Caki2 (cell line): ENCODE measurements at regions not wholly inside any gene's neighbourhood (a gene's known extent, or its start where the extent isn't known, plus 50 kb on each side); places are given as distances from the start of the nearest gene placed in this dataset.

ENCODE experiments used
- DNase-seq: peaks from one replicate; pipeline ENCODE4 v3.0.0-alpha.2; 2015; ENCODE audit warnings: low read depth
- in situ Hi-C: cut with HindIII; loops from 2 replicates; pipeline ENCODE4 v1.10.0; 2016; ENCODE audit warnings: low sequenced_read_pairs, low pct_unique_long_range_greater_than_20kb, mixed read lengths

- in situ Hi-C loops, result no loop called here
- DNase-seq, result no peak
Measured at GRCh38 chr12:91344408-91344807, 161.8 kb upstream of the DCN start.

GRCh38 chr12:91343010-91343409 lies 160.4 kb upstream of the DCN start:
- in situ Hi-C loops, result no loop called here
- no peak for DNase-seq

GRCh38 chr12:91339106-91339505 lies 156.5 kb upstream of the DCN start:
- in situ Hi-C loops, result no loop called here
- DNase-seq, result no peak

- in situ Hi-C loops, result no loop called here
Measured at GRCh38 chr12:91335699-91336098, 153.1 kb upstream of the DCN start.

GRCh38 chr12:91333966-91334365 lies 151.3 kb upstream of the DCN start:
- no peak for DNase-seq
- in situ Hi-C loops, result no loop called here

More at GRCh38 chr12:91335699-91336098, 153.1 kb upstream of the DCN start:
- no peak for DNase-seq

GRCh38 chr12:91332302-91332701 lies 149.7 kb upstream of the DCN start:
- in situ Hi-C loops, result no loop called here
- no peak for DNase-seq

- DNase-seq, result no peak
- in situ Hi-C loops, result no loop called here
Measured at GRCh38 chr12:91331371-91331770, 148.8 kb upstream of the DCN start.

GRCh38 chr12:91328451-91328850 lies 145.8 kb upstream of the DCN start:
- in situ Hi-C loops, result no loop called here
- no peak for DNase-seq

GRCh38 chr12:91327889-91328288 lies 145.3 kb upstream of the DCN start:
- in situ Hi-C loops, result no loop called here
- no peak for DNase-seq

GRCh38 chr12:91327131-91327530 lies 144.5 kb upstream of the DCN start:
- no peak for DNase-seq
- in situ Hi-C loops, result no loop called here

GRCh38 chr12:91326058-91327027 lies 143.7 kb upstream of the DCN start:
- in situ Hi-C loops, result no loop called here
- peak; percentile 12 for DNase-seq

- in situ Hi-C loops, result no loop called here
Measured at GRCh38 chr12:91320999-91321398, 138.4 kb upstream of the DCN start.

GRCh38 chr12:91319071-91319760 lies 136.6 kb upstream of the DCN start:
- in situ Hi-C loops, result no loop called here
- DNase-seq, result no peak

More at GRCh38 chr12:91320999-91321398, 138.4 kb upstream of the DCN start:
- no peak for DNase-seq

GRCh38 chr12:91317306-91317705 lies 134.7 kb upstream of the DCN start:
- DNase-seq, result no peak
- in situ Hi-C loops, result no loop called here

GRCh38 chr12:91316907-91317269 lies 134.3 kb upstream of the DCN start:
- DNase-seq, result no peak
- in situ Hi-C loops, result no loop called here

GRCh38 chr12:91316161-91316906 lies 133.7 kb upstream of the DCN start:
- DNase-seq, result no peak
- in situ Hi-C loops, result no loop called here

GRCh38 chr12:91311081-91311480 lies 128.5 kb upstream of the DCN start:
- DNase-seq, result no peak
- in situ Hi-C loops, result no loop called here

- no peak for DNase-seq
- in situ Hi-C loops, result no loop called here
Measured at GRCh38 chr12:91309450-91309849, 126.8 kb upstream of the DCN start.
